NT2/D1 (cell line): ENCODE measurements at regions not wholly inside any gene's neighbourhood (a gene's known extent, or its start where the extent isn't known, plus 50 kb on each side); places are given as distances from the start of the nearest gene placed in this dataset.

Experiments used
- DNase-seq: peaks from one replicate; pipeline ENCODE4 v3.0.0-alpha.2; 2011; ENCODE audit warnings: low read depth, low spot score
- H3K27me3 ChIP-seq: 2 replicates; pipeline ENCODE4 v1.6.0; 2011; ENCODE audit warnings: mild to moderate bottlenecking; ENCODE audit not compliant: insufficient read length, insufficient read depth
- H3K36me3 ChIP-seq: 2 replicates; pipeline ENCODE4 v1.6.1; 2011; ENCODE audit warnings: mild to moderate bottlenecking, low read length, mixed read lengths; ENCODE audit not compliant: insufficient read depth, insufficient read length
- H3K4me1 ChIP-seq: 2 replicates; pipeline ENCODE4 v1.5.1; 2011; ENCODE audit not compliant: insufficient read depth, insufficient read length
- H3K4me3 ChIP-seq: 2 replicates; pipeline ENCODE4 v1.5.1; 2011; ENCODE audit warnings: low read depth; ENCODE audit not compliant: insufficient read length
- H3K9ac ChIP-seq: 2 replicates; pipeline ENCODE4 v1.6.0; 2011; ENCODE audit warnings: low read depth; ENCODE audit not compliant: insufficient read length
- H3K9me3 ChIP-seq: 2 replicates; pipeline ENCODE4 v1.5.1; 2011; ENCODE audit warnings: mild to moderate bottlenecking, low read length; ENCODE audit not compliant: insufficient read depth
- SUZ12 ChIP-seq: IDR thresholded peaks from 2 replicates; pipeline ENCODE4 v1.6.1; 2011; ENCODE audit not compliant: insufficient read length, insufficient read depth; ENCODE audit errors: extremely low read depth
- YY1 ChIP-seq: IDR thresholded peaks from 2 replicates; pipeline ENCODE4 v1.6.1; 2011; ENCODE audit not compliant: insufficient read length, insufficient read depth
- ZNF274 ChIP-seq: IDR thresholded peaks from 2 replicates; pipeline ENCODE4 v1.6.1; 2011; ENCODE audit warnings: mild to moderate bottlenecking, low read depth, low read length

DNA sequence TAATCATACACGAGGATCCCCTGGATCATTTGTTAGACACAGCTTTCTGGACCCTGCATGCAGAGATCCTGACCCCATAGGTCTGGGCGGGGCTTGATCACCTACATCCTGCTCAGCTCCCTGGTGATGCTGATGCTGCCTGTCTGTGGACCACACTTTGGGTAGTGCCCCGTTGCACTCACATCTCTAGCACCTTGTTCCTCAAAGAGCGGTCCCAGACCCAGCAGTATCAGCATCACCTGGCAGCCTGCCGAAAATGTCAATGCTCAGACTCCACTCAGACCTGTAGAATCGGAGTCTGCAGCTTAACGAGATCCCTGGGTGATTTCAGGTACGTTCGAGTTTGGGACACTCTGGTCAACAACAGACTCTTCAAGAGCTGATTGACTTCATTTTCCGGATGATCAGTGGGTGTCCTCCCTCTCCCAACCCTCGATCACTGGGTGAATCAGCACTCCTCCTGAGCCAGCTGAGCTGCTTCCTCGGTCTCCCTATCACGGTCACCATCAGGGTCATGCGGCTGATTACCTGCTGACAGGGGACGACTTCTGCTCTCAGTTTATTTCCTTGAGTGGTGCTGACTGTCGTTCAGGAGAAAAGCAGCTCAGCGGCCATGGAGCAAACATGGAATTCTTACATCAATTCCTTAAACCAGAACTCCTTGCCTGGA is 150.6 kb upstream of the RAB12 start:
- Histone ChIP-seq H3K27me3 (no peaks in the 10 kb centered on the region), H3K9me3 (peaks cover 26% of the 10 kb centered on the region; the same call in 1 of the 2 replicates), H3K9ac (no peak overlapping the region), H3K4me1 (no peaks in the 10 kb centered on the region), H3K36me3 (no peaks in the 10 kb centered on the region), H3K4me3 (no peak overlapping the region)
- TF ChIP-seq SUZ12, result no peak
- no peak for TF ChIP-seq ZNF274
- no peak for TF ChIP-seq YY1
- DNase-seq, result no peak

- Histone ChIP-seq H3K36me3 (no peaks in the 10 kb centered on the region), H3K27me3 (no peaks in the 10 kb centered on the region), H3K9ac (no peak overlapping the region), H3K9me3 (peaks cover 26% of the 10 kb centered on the region; the same call in 1 of the 2 replicates), H3K4me1 (no peaks in the 10 kb centered on the region), H3K4me3 (no peak overlapping the region)
- TF ChIP-seq ZNF274 (no peak), YY1 (no peak), SUZ12 (no peak)
- no peak for DNase-seq
Measured at GRCh38 chr18:8460748-8461147, 148.5 kb upstream of the RAB12 start.

- H3K4me1 ChIP-seq, result no peaks in the 10 kb centered on the region
- H3K9ac ChIP-seq, result no peak overlapping the region
- peaks cover 26% of the 10 kb centered on the region; the same call in 1 of the 2 replicates for H3K9me3 ChIP-seq
- no peak overlapping the region for H3K4me3 ChIP-seq
- DNase-seq, result no peak
- no peak for TF ChIP-seq ZNF274
- no peak for TF ChIP-seq SUZ12
- no peak for TF ChIP-seq YY1
- H3K27me3 ChIP-seq, result no peaks in the 10 kb centered on the region
- no peaks in the 10 kb centered on the region for H3K36me3 ChIP-seq
Measured at GRCh38 chr18:8461544-8461943, 147.7 kb upstream of the RAB12 start.

DNA sequence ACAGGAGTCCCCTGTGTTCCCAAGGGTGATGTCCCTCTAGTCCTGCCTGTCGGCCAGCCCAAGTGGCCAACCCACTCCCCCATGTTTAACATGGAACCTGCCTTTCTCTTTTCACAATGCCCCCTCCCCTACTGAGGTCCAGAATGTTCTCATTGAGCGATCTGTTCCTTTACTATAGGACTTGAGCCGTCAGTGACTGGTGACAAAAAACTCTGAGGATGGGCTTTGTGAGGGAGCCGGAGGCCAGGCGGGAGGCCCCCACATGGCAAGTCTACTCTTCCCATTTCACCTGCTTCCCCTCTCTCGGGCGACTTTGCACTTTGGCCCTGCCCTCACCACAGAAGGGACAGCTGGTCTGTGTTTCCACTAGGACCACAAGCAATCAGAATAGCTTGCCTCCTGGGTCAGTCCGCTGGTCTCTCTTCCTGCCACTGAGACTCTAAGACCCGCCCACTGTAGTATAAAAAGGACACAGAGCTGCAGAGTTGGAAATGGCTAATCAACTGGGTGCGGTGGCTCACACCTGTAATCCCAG is 146.5 kb upstream of the RAB12 start:
- Histone ChIP-seq H3K36me3 (no peaks in the 10 kb centered on the region), H3K27me3 (no peaks in the 10 kb centered on the region), H3K9ac (no peak overlapping the region), H3K9me3 (peaks cover 26% of the 10 kb centered on the region; the same call in 1 of the 2 replicates), H3K4me1 (no peaks in the 10 kb centered on the region), H3K4me3 (no peak overlapping the region)
- TF ChIP-seq YY1, result no peak
- TF ChIP-seq ZNF274, result no peak
- no peak for TF ChIP-seq SUZ12
- no peak for DNase-seq

GRCh38 chr18:8463791-8464190 is 145.4 kb upstream of the RAB12 start:
- H3K9me3 ChIP-seq, result peaks cover 26% of the 10 kb centered on the region; the same call in 1 of the 2 replicates
- no peak for DNase-seq
- H3K36me3 ChIP-seq, result no peaks in the 10 kb centered on the region
- no peak overlapping the region for H3K9ac ChIP-seq
- H3K4me3 ChIP-seq, result no peak overlapping the region
- H3K4me1 ChIP-seq, result no peaks in the 10 kb centered on the region
- no peak for TF ChIP-seq SUZ12
- TF ChIP-seq ZNF274, result no peak
- TF ChIP-seq YY1, result no peak
- no peaks in the 10 kb centered on the region for H3K27me3 ChIP-seq

DNA sequence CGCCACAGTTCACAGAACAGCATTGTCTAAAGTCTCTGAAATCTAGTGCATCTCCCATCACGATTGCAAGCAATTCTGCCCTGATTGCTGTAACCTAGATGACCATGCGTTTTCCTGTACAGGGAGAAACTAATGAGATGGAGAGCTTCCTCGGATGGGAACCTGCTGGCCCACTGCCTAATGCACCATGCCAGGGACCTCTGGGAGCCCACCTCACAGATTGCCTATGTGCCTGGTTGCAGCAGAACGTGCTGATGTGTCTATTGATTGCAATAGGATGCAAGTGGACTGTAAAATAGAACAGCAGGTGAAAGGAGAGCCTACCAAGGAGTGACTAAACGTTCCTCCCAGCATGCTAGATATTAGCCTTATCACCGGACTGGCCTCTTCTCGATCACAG is 141.0 kb upstream of the RAB12 start:
- Histone ChIP-seq H3K4me1 (no peaks in the 10 kb centered on the region), H3K27me3 (no peaks in the 10 kb centered on the region), H3K4me3 (no peak overlapping the region), H3K9me3 (no peaks in the 10 kb centered on the region), H3K36me3 (no peaks in the 10 kb centered on the region), H3K9ac (no peak overlapping the region)
- DNase-seq, result no peak
- TF ChIP-seq YY1 (no peak), ZNF274 (no peak), SUZ12 (no peak)

GRCh38 chr18:8468921-8469335 is 140.3 kb upstream of the RAB12 start:
- no peak overlapping the region for H3K4me3 ChIP-seq
- no peaks in the 10 kb centered on the region for H3K4me1 ChIP-seq
- H3K27me3 ChIP-seq, result no peaks in the 10 kb centered on the region
- H3K36me3 ChIP-seq, result no peaks in the 10 kb centered on the region
- no peak for TF ChIP-seq SUZ12
- TF ChIP-seq YY1, result no peak
- TF ChIP-seq ZNF274, result no peak
- H3K9ac ChIP-seq, result no peak overlapping the region
- no peak for DNase-seq
- H3K9me3 ChIP-seq, result no peaks in the 10 kb centered on the region
